ENCODE measurements at regions not wholly inside any gene's neighbourhood (a gene's known extent, or its start where the extent isn't known, plus 50 kb on each side); places are given as distances from the start of the nearest gene placed in this dataset.
"Not testable (repeated sequence)": the region's sequence is repeated elsewhere in the genome, so short reads cannot be mapped to it uniquely, and the experiment has no call there.

DNA sequence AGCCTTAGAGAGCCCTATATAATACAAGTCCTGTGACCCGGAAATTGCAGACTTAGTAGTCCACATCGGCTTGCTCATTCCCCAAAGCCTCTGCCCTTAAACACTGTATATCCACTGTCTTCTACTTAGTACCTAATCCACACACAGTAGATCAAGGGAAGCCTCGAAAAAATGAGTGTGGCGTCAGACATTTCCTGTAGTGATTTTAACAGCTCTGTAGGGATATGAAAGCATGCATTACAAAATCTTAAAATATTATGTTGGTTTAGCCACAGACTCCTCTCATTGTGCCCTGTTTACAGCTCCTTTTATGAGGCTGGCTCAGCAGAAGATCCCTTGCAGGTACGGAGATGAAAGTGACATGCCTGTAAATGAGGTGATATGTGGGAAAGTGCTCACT lies 416.3 kb downstream of the LIG4 start:
- H3K27ac ChIP-seq (ENCODE audit: low read depth in 1 of 2, low read length in 2 of 2), result no peak overlapping the region
- DNase-seq, result no peak
- no peak overlapping the region for H3K4me3 Mint-ChIP-seq
- no peaks in the 10 kb centered on the region for H3K9me3 ChIP-seq (ENCODE audit: control insufficient read depth in 1 of 2, insufficient read depth in 1 of 2, low read length in 2 of 2)
- H3K9me3 Mint-ChIP-seq, result no peaks in the 10 kb centered on the region
- no peaks in the 10 kb centered on the region for H3K4me1 Mint-ChIP-seq (ENCODE audit: low read depth)
- H3K36me3 ChIP-seq (ENCODE audit: insufficient read depth, low read length), result no peaks in the 10 kb centered on the region
- no peak overlapping the region for H3K4me3 ChIP-seq (ENCODE audit: low read length)
- CTCF ChIA-PET, result interaction anchor here (1.4 kb wide), 1 partner anchor 14 kb away, joined by 4 read pairs; no protein-coding TSS in a partner anchor
- no peaks in the 10 kb centered on the region for H3K27me3 Mint-ChIP-seq
- TF ChIP-seq, protein P1, sequence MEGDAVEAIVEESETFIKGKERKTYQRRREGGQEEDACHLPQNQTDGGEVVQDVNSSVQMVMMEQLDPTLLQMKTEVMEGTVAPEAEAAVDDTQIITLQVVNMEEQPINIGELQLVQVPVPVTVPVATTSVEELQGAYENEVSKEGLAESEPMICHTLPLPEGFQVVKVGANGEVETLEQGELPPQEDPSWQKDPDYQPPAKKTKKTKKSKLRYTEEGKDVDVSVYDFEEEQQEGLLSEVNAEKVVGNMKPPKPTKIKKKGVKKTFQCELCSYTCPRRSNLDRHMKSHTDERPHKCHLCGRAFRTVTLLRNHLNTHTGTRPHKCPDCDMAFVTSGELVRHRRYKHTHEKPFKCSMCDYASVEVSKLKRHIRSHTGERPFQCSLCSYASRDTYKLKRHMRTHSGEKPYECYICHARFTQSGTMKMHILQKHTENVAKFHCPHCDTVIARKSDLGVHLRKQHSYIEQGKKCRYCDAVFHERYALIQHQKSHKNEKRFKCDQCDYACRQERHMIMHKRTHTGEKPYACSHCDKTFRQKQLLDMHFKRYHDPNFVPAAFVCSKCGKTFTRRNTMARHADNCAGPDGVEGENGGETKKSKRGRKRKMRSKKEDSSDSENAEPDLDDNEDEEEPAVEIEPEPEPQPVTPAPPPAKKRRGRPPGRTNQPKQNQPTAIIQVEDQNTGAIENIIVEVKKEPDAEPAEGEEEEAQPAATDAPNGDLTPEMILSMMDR (IDR thresholded peaks at IDR 0.05), result no peak
- no peaks in the 10 kb centered on the region for H3K27me3 ChIP-seq (ENCODE audit: control insufficient read depth in 1 of 2, insufficient read depth in 2 of 2, low read length in 2 of 2)
- no peaks in the 10 kb centered on the region for H3K4me1 ChIP-seq (ENCODE audit: insufficient read depth, low read length)
- ATAC-seq (ENCODE audit: poor library complexity), result no peak
- H3K27ac Mint-ChIP-seq, result no peak overlapping the region
- intact Hi-C loops (cut with DNase I, micrococcal nuclease), result no loop called here
- POLR2A ChIA-PET, result no interaction called here
- H3K36me3 Mint-ChIP-seq (ENCODE audit: low read depth), result no peaks in the 10 kb centered on the region

DNA sequence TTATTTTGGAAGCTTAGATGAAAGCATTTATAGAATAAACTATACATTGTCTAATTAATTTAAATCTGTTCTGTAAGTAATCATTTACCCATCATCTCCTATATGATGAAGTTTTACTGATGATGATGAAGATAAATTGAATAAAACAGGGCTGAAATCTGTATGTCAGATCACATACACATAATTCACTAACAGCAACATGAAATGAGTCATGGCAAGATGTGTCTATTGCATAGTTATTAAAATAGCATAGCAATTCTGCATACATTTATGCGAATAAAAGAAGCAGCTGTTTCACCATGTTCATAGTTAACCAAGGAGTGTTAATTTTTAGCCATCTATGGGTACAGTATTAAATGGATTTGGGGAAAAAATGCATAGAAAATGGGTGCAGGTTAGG lies 424.9 kb downstream of the LIG4 start:
- Mint-ChIP-seq H3K27me3 (no peaks in the 10 kb centered on the region), H3K27ac (no peak overlapping the region)
- intact Hi-C loops (cut with DNase I, micrococcal nuclease), result no loop called here

DNA sequence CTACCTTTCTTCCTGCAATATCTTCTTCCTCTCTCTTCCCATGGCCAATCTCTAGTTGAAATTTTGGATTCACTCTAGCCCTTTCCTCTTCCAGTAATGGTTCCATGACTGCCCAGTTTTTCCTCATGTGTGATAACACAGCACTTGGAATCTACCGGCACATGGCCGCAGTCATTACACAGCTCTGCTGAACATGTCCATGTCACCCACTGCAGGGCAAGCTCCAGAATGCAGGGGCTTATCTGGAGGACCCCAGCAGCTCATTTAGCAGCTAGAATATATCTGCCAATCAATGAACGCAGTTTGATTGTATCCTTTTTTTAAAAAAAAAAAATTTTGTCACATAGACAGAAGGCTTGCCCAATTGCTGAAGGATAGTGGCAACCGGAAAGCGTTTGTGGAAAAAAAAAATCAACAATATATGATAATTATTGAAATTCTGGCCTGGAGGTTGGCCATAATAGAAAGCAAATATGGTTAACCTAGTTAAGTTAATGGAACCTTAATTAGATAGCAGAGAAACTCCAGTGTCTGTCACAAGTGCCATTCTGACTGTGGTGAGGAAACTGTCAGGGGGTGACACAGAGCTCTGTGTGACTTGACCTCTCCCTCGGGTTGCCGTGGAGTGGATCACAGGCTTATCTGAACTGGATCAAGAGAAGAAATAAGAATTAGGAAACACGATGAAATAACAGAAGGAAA lies 426.7 kb downstream of the LIG4 start:
- ChIA-PET CTCF (no interaction called here), POLR2A (no interaction called here)
- DNase-seq (no peak), ATAC-seq (ENCODE audit: poor library complexity) (no peak)
- Histone ChIP-seq H3K27ac (ENCODE audit: low read depth in 1 of 2, low read length in 2 of 2) (no peak overlapping the region), H3K4me1 (ENCODE audit: insufficient read depth, low read length) (no peaks in the 10 kb centered on the region), H3K4me3 (ENCODE audit: low read length) (no peak overlapping the region), H3K36me3 (ENCODE audit: insufficient read depth, low read length) (no peaks in the 10 kb centered on the region), H3K9me3 (ENCODE audit: control insufficient read depth in 1 of 2, insufficient read depth in 1 of 2, low read length in 2 of 2) (no peaks in the 10 kb centered on the region), H3K27me3 (ENCODE audit: control insufficient read depth in 1 of 2, insufficient read depth in 2 of 2, low read length in 2 of 2) (no peaks in the 10 kb centered on the region)
- Mint-ChIP-seq H3K27me3 (no peaks in the 10 kb centered on the region), H3K36me3 (ENCODE audit: low read depth) (no peaks in the 10 kb centered on the region), H3K4me1 (ENCODE audit: low read depth) (no peaks in the 10 kb centered on the region), H3K9me3 (peaks cover 5% of the 10 kb centered on the region), H3K27ac (no peak overlapping the region), H3K4me3 (no peak overlapping the region)
- intact Hi-C loops (cut with DNase I, micrococcal nuclease), result no loop called here
- TF ChIP-seq, protein P1 (IDR thresholded peaks at IDR 0.05), result no peak

More for the DNA sequence above, 424.9 kb downstream of the LIG4 start:
- TF ChIP-seq, protein P1 (IDR thresholded peaks at IDR 0.05), result no peak
- no peaks in the 10 kb centered on the region for H3K36me3 Mint-ChIP-seq (ENCODE audit: low read depth)
- no peaks in the 10 kb centered on the region for H3K27me3 ChIP-seq (ENCODE audit: control insufficient read depth in 1 of 2, insufficient read depth in 2 of 2, low read length in 2 of 2)
- H3K4me3 Mint-ChIP-seq, result no peak overlapping the region
- no peaks in the 10 kb centered on the region for H3K4me1 Mint-ChIP-seq (ENCODE audit: low read depth)
- DNase-seq (no peak), ATAC-seq (ENCODE audit: poor library complexity) (no peak)
- no peak overlapping the region for H3K4me3 ChIP-seq (ENCODE audit: low read length)
- H3K4me1 ChIP-seq (ENCODE audit: insufficient read depth, low read length), result no peaks in the 10 kb centered on the region
- no peak overlapping the region for H3K27ac ChIP-seq (ENCODE audit: low read depth in 1 of 2, low read length in 2 of 2)
- ChIA-PET CTCF (no interaction called here), POLR2A (no interaction called here)
- peaks cover under 1% of the 10 kb centered on the region for H3K9me3 Mint-ChIP-seq
- no peaks in the 10 kb centered on the region for H3K9me3 ChIP-seq (ENCODE audit: control insufficient read depth in 1 of 2, insufficient read depth in 1 of 2, low read length in 2 of 2)
- H3K36me3 ChIP-seq (ENCODE audit: insufficient read depth, low read length), result no peaks in the 10 kb centered on the region

DNA sequence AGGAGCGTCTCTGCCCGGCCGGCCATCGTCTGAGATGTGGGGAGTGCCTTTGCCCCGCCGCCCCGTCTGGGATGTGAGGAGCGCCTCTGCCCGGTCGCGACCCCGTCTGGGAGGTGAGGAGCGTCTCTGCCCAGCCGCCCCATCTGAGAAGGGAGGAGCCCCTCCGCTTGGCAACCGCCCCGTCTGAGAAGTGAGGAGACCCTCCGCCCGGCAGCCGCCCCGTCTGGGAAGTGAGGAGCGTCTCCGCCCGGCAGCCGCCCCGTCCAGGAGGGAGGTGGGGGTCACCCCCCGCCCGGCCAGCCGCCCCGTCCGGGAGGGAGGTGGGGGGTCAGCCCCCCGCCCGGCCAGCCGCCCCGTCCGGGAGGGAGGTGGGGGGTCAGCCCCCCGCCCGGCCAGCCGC lies 432.7 kb downstream of the LIG4 start:
- H3K4me3 ChIP-seq (ENCODE audit: low read length); ATAC-seq (ENCODE audit: poor library complexity); H3K27ac ChIP-seq (ENCODE audit: low read depth in 1 of 2, low read length in 2 of 2); H3K36me3 Mint-ChIP-seq (ENCODE audit: low read depth); H3K27ac Mint-ChIP-seq; H3K36me3 ChIP-seq (ENCODE audit: insufficient read depth, low read length); POLR2A ChIA-PET; H3K27me3 Mint-ChIP-seq; H3K4me3 Mint-ChIP-seq; CTCF ChIA-PET; intact Hi-C loops (cut with DNase I, micrococcal nuclease); H3K4me1 Mint-ChIP-seq (ENCODE audit: low read depth); H3K9me3 Mint-ChIP-seq; H3K27me3 ChIP-seq (ENCODE audit: control insufficient read depth in 1 of 2, insufficient read depth in 2 of 2, low read length in 2 of 2); DNase-seq; H3K4me1 ChIP-seq (ENCODE audit: insufficient read depth, low read length); H3K9me3 ChIP-seq (ENCODE audit: control insufficient read depth in 1 of 2, insufficient read depth in 1 of 2, low read length in 2 of 2): not testable (repeated sequence)

Data from CD4-positive, alpha-beta T cell (primary cell).